Activated naive CD8-positive, alpha-beta T cell treated with anti-CD3 and anti-CD28 coated beads for 36 hours (primary cell): ENCODE measurements at regions not wholly inside any gene's neighbourhood (a gene's known extent, or its start where the extent isn't known, plus 50 kb on each side); places are given as distances from the start of the nearest gene placed in this dataset.
"Not testable (repeated sequence)": the region's sequence is repeated elsewhere in the genome, so short reads cannot be mapped to it uniquely, and the experiment has no call there.

ENCODE experiments used
- DNase-seq: peaks from one replicate; pipeline ENCODE4 v3.0.0; 2021
- H3K27ac Mint-ChIP-seq: one replicate; pipeline ENCODE4 v1.8.0; 2022; ENCODE audit warnings: mild to moderate bottlenecking, moderate library complexity, mixed read lengths
- H3K27me3 Mint-ChIP-seq: one replicate; pipeline ENCODE4 v1.8.0; 2022; ENCODE audit warnings: mild to moderate bottlenecking, mixed read lengths
- H3K36me3 Mint-ChIP-seq: one replicate; pipeline ENCODE4 v1.8.0; 2021; ENCODE audit warnings: mild to moderate bottlenecking, mixed read lengths
- H3K4me1 Mint-ChIP-seq: one replicate; pipeline ENCODE4 v1.8.0; 2021; ENCODE audit warnings: mixed read lengths
- H3K4me3 Mint-ChIP-seq: one replicate; pipeline ENCODE4 v1.8.0; 2022; ENCODE audit warnings: mild to moderate bottlenecking, moderate library complexity, mixed read lengths
- H3K9me3 Mint-ChIP-seq: one replicate; pipeline ENCODE4 v1.8.0; 2022; ENCODE audit warnings: mixed read lengths

DNA sequence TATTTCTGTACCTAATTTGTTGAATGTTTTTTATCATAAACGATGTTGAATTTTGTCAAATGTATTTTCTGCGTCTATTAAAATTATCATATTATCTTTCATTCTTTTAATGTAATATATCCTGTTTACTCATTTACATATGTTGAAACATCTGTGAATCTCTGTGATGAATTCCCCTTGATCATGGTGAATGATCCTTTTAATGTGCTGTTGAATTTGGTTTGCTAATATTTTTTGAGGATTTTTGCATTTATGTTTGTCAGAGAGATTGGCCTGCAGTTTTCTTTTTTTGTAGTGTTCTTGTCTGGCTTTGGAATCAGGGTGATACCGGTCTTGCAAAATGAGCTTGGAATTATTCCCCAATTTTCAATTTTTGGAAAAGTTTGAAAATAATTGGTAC is 569.3 kb upstream of the CCDC179 start:
- Mint-ChIP-seq H3K4me3 (no peak overlapping the region), H3K27me3 (no peaks in the 10 kb centered on the region), H3K36me3 (no peaks in the 10 kb centered on the region), H3K4me1 (no peaks in the 10 kb centered on the region), H3K27ac (no peak overlapping the region), H3K9me3 (peaks cover 3% of the 10 kb centered on the region)
- DNase-seq, result no peak

DNA sequence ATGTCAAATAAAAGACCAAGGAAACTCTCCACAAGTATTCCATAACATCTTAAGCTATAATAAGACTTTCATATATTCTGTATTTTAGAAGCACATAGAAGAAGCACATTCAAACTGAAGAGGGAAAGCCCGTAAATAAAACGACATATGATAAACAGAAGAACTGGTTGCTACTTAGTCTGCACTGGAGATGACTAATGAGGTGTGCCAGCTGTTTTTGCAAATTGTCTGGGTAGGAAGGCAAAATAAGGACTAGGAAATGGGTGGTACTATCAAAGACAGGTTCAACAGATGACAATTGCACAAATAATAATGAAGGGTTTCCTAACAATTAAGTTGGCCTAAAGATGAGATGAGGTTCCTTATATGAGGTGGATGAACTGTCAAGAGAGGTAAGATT is 593.2 kb upstream of the CCDC179 start:
- Mint-ChIP-seq H3K4me1 (no peaks in the 10 kb centered on the region), H3K36me3 (no peaks in the 10 kb centered on the region), H3K4me3 (no peak overlapping the region), H3K27me3 (no peaks in the 10 kb centered on the region), H3K27ac (no peak overlapping the region), H3K9me3 (peaks cover 4% of the 10 kb centered on the region)
- no peak for DNase-seq

DNA sequence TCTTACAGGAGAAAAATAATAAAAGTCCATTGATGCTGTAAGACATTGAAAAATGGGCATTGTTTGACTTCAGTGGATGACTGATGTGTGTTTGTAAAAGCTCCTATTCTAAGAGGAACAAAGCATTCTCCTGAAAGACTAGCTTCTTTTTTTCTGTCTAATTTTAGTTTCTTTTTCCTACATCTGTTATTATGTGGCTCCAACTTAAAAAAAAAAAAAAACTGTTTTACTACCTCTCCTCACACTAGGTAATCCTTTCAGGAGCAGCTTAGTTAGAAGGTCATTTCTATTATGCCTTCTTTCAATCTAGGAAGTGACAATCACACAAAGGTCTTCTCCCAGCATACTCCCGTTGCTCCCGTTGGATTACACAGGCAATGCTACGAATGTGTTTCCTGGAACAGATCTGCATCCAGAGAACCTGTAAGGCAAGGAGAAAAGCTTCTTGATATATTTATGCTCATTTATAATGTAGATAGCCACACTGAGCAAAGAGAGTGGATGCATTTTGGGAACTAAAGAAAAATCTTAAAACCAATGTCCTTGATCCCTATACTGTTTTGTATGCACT is 595.1 kb upstream of the CCDC179 start:
- Mint-ChIP-seq H3K27me3 (no peaks in the 10 kb centered on the region), H3K36me3 (no peaks in the 10 kb centered on the region)

DNA sequence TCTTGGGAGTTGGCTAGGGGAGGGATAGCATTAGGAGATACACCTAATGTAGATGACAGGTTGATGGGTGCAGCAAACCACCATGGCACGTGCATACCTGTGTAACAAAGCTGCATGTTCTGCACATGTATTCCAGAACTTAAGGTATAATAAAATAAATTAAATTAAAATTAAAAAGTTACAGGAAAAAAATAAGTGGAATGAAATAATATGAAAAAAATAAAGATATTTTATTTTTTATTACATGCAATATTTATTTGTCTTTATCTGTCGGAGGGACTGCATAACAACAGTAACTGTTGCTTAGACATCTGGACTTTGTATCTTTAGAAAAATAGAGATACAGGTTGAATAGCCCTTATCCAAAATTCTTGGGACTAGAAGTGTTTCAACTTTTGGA is 597.4 kb upstream of the CCDC179 start:
- Mint-ChIP-seq H3K4me1 (no peaks in the 10 kb centered on the region), H3K4me3 (no peak overlapping the region), H3K27ac (no peak overlapping the region), H3K36me3 (no peaks in the 10 kb centered on the region), H3K27me3 (no peaks in the 10 kb centered on the region), H3K9me3 (peaks cover 3% of the 10 kb centered on the region)
- DNase-seq, result no peak

More for the DNA sequence above, 595.1 kb upstream of the CCDC179 start:
- H3K4me3 Mint-ChIP-seq, result no peak overlapping the region
- H3K4me1 Mint-ChIP-seq, result no peaks in the 10 kb centered on the region
- peaks cover 3% of the 10 kb centered on the region for H3K9me3 Mint-ChIP-seq
- no peak for DNase-seq
- no peak overlapping the region for H3K27ac Mint-ChIP-seq

DNA sequence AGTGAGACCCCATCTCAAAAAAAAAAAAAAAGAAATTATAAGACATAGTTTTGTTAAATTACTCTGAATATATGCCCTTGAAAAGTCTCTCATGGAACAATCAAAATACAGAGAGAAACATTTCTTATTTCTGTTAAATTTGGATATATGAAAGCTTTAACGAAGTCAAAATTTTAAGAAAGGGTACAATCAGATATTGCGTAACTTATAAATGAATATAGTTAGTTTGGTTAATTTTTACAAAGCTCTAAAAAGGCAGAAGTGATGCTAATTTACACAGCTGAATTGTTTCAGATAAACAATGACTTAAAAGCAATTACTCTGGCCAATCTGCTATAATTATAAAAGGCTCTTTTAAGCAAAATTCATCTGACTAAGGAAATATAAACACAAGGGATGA is 611.6 kb upstream of the CCDC179 start:
- H3K9me3 Mint-ChIP-seq, result no peaks in the 10 kb centered on the region

DNA sequence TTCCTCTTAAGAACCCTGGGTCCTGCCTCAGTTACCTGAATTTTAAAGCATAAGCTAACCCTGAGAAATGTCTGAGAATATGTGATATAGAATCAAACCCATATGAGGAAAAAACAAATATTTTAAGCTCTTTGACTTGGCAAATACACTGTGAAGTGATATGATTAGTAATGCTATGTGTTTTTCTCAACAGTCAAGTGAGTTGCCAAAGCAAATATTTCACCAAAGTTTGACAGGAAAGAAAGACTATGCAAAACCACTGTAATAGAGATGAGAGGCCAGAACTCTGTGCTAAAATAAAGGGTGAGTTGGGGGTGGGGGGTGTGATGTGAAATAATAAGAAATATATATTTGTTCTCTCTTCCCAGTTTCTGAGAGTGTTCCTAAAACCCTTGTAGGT is 613.5 kb upstream of the CCDC179 start:
- no peaks in the 10 kb centered on the region for H3K36me3 Mint-ChIP-seq
- no peak for DNase-seq
- no peaks in the 10 kb centered on the region for H3K4me1 Mint-ChIP-seq
- no peak overlapping the region for H3K27ac Mint-ChIP-seq
- no peaks in the 10 kb centered on the region for H3K27me3 Mint-ChIP-seq
- no peak overlapping the region for H3K4me3 Mint-ChIP-seq
- H3K9me3 Mint-ChIP-seq, result no peaks in the 10 kb centered on the region

More for the DNA sequence above, 611.6 kb upstream of the CCDC179 start:
- no peak overlapping the region for H3K4me3 Mint-ChIP-seq
- no peaks in the 10 kb centered on the region for H3K36me3 Mint-ChIP-seq
- no peak for DNase-seq
- H3K4me1 Mint-ChIP-seq, result no peaks in the 10 kb centered on the region
- H3K27me3 Mint-ChIP-seq, result no peaks in the 10 kb centered on the region
- no peak overlapping the region for H3K27ac Mint-ChIP-seq

DNA sequence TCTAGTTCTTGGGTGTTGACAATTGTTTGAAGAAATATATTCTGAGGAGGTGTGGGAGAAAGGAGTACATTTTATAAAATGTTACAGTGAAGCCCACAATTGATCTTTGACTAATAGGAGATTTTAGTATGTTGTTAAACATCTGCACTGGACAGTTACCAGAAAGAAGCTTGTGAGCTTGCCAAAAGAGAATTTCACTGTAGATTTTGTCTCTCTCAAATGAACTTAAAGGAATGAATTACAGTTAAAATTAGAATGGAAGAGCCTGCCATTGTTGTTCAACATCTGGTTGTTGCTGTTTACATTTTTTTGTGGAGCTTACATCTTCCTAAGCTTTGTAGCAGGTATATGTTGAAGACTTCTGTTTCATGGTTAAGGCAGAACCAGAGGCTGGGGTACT is 620.5 kb upstream of the CCDC179 start:
- Mint-ChIP-seq H3K27ac (no peak overlapping the region), H3K4me3 (no peak overlapping the region), H3K27me3 (no peaks in the 10 kb centered on the region), H3K36me3 (no peaks in the 10 kb centered on the region), H3K9me3 (peaks cover 4% of the 10 kb centered on the region), H3K4me1 (no peaks in the 10 kb centered on the region)
- no peak for DNase-seq

DNA sequence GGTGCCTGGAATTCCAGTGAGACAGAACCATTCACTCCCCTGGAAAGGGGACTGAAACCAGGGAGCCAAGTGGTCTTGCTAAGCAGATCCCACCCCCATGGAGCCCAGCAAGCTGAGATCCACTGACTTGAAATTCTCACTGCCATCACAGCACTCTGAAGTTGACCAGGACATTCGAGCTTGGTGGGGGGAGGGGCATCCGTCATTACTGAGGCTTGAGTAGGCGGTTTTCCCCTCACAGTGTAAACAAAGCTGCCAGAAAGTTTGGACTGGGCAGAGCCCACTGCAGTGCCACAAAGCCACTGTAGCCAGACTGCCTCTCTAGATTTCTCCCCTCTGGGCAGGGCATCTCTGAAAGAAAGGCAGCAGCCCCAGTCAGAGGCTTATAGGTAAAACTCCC is 623.9 kb upstream of the CCDC179 start:
- H3K4me1 Mint-ChIP-seq, DNase-seq, H3K4me3 Mint-ChIP-seq, H3K27ac Mint-ChIP-seq, H3K27me3 Mint-ChIP-seq, H3K36me3 Mint-ChIP-seq: not testable (repeated sequence)
- H3K9me3 Mint-ChIP-seq, result peaks cover 10% of the 10 kb centered on the region

DNA sequence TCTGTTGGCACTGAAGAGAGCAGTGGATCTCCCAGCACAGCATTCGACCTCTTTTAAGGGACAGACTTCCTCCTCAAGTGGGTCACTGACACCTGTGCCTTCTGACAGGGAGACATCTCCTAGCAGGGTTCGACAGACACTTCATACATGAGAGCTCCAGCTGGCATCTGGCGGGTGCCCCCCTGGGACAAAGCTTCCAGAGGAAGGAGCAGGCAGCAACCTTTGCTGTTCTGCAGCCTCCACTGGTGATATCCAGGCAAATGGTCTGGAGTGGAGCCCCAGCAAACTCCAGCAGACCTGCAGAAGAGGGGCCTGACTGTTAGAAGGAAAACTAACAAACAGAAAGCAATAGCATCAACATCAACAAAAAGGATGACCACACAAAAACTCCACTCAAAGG is 624.3 kb upstream of the CCDC179 start:
- H3K9me3 Mint-ChIP-seq, result peaks cover 12% of the 10 kb centered on the region
- not testable (repeated sequence) for H3K4me1 Mint-ChIP-seq, DNase-seq, H3K27me3 Mint-ChIP-seq, H3K4me3 Mint-ChIP-seq, H3K27ac Mint-ChIP-seq, H3K36me3 Mint-ChIP-seq

DNA sequence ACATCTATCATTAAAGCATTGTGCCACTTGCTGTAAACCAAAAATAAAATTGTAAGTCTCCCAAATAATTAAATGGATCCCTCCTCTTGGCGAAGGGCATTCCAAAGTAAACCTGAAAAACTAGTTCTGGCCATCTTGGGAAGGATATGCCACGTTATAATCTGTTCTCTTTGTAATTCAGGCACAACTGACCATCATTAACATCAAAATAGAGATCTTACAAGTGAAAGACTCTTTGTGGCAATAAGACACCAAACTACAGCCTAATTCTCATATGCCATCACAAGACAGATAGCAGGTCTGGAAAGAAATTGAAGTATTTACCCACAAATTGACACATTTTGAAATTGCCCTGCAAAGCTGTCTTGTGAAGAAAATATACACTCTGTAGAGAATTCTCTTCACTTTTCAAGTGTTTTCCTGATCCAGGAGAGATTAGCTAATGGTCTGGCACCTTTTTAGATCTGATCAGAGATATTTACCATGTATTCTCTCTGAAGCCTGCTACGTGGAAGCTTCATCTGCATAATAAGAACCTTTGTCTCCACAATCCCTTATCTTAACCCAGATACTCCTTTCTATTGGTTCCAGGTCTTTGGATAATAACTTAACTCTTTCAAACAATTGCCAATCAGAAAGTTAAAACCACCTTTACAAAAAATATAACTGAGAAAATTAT is 630.4 kb upstream of the CCDC179 start:
- no peak overlapping the region for H3K27ac Mint-ChIP-seq
- H3K4me3 Mint-ChIP-seq, result no peak overlapping the region
- no peaks in the 10 kb centered on the region for H3K27me3 Mint-ChIP-seq
- DNase-seq, result no peak
- H3K4me1 Mint-ChIP-seq, result no peaks in the 10 kb centered on the region
- no peaks in the 10 kb centered on the region for H3K36me3 Mint-ChIP-seq
- H3K9me3 Mint-ChIP-seq, result peaks cover 11% of the 10 kb centered on the region

DNA sequence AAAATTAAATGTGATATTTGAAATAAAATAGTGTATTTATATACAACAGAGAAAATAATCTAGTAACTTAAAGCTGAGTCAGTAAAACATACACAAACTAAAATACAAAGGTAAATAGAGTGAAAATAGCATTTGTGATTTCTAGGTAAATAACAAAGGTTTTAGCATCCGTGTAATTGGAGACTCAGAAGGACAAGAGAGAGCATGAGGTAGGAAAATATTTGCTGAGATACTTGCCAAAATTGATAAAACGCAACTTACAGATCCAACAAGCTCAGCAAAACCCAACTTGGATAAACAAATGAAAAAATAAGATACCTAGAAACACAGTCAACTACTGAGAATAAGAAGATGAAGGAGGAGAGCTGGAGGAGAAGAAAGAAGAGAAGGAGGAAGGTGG is 634.7 kb upstream of the CCDC179 start:
- H3K9me3 Mint-ChIP-seq, result peaks cover 3% of the 10 kb centered on the region
- no peak overlapping the region for H3K4me3 Mint-ChIP-seq
- DNase-seq, result no peak
- H3K27me3 Mint-ChIP-seq, result no peaks in the 10 kb centered on the region
- no peaks in the 10 kb centered on the region for H3K36me3 Mint-ChIP-seq
- H3K27ac Mint-ChIP-seq, result no peak overlapping the region
- no peaks in the 10 kb centered on the region for H3K4me1 Mint-ChIP-seq

DNA sequence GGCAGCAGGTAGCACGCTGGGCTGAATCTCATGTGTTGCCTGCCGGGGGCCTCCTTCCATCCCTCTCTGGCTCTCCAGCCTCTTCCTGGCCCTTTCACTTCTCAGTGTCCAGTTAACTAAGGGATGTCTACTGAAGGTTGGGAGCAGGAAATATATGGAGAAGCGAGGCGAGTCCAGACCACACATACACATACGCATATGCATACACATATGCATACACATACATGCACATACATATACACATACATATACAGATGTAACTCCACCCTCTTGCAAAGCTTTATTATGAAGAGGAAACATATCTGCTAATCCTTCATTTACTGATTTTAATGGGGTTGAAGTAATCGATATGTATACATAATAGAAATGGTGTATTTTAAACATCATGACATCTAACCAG is 636.1 kb upstream of the CCDC179 start:
- Mint-ChIP-seq H3K9me3 (peaks cover 3% of the 10 kb centered on the region), H3K36me3 (no peaks in the 10 kb centered on the region), H3K27ac (no peak overlapping the region), H3K4me1 (no peaks in the 10 kb centered on the region), H3K27me3 (no peaks in the 10 kb centered on the region), H3K4me3 (no peak overlapping the region)
- no peak for DNase-seq

DNA sequence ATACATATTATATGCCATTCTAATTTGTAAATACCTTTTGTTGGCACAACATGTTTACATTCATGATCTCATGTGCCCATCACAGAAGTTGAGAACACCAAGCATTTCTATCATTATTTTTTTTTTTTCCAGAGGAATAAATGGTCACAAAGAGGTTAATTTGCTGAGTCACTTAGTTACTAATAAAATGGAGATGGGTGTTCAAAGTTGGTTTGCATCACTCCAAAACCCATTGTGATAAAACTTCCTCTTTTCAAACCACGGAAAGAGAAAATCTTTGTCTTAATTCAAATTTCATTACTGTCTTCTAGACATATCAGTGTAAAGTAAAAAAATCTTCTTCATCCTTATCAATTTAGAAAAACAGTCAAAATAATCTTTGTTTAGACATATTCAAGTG is 636.8 kb upstream of the CCDC179 start:
- Mint-ChIP-seq H3K27me3 (no peaks in the 10 kb centered on the region), H3K4me3 (no peak overlapping the region), H3K36me3 (no peaks in the 10 kb centered on the region), H3K4me1 (no peaks in the 10 kb centered on the region), H3K9me3 (peaks cover 1% of the 10 kb centered on the region), H3K27ac (no peak overlapping the region)
- no peak for DNase-seq

DNA sequence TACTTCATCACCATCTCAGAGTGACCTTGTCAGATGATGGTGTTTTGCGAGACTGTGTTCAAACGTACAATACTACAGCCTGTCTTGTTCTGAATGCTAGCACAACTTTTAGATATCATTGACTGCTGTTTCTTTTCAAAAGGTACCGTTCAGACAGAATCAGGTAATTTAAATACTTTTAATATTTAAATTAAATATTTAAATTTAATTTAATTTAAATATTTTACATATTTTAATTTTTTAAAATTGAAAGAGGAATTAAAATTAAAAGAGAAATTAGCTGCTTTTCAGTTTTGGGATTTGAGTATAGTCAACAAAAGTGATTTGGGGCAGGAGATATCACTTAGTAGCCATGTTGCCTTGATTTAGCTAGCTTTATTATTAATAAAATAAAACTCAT is 642.1 kb upstream of the CCDC179 start:
- no peak overlapping the region for H3K4me3 Mint-ChIP-seq
- H3K36me3 Mint-ChIP-seq, result no peaks in the 10 kb centered on the region
- no peaks in the 10 kb centered on the region for H3K9me3 Mint-ChIP-seq

DNA sequence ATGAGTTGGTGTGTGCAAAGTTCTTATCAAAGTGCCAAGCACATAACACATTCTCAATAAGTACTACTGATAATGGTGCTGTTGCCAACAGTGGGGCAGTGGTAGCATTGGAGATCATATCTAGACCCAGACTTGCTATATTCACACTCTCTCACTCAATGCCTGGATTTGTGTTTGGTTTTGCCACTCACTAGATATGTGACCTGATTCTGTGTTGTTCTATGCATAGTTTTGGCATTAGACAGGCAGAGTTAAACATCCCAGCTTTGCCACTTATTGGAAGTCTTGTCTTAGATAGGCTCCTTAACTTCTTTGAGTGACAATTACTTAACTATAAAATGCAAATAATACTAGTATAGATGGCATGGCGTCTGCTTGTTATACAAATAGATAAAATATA is 642.6 kb upstream of the CCDC179 start:
- H3K27me3 Mint-ChIP-seq, result no peaks in the 10 kb centered on the region
- H3K27ac Mint-ChIP-seq, result no peak overlapping the region
- DNase-seq, result no peak
- no peaks in the 10 kb centered on the region for H3K36me3 Mint-ChIP-seq
- no peak overlapping the region for H3K4me3 Mint-ChIP-seq
- no peaks in the 10 kb centered on the region for H3K9me3 Mint-ChIP-seq
- no peaks in the 10 kb centered on the region for H3K4me1 Mint-ChIP-seq

More for the DNA sequence above, 642.1 kb upstream of the CCDC179 start:
- Mint-ChIP-seq H3K4me1 (no peaks in the 10 kb centered on the region), H3K27me3 (no peaks in the 10 kb centered on the region), H3K27ac (no peak overlapping the region)
- no peak for DNase-seq

DNA sequence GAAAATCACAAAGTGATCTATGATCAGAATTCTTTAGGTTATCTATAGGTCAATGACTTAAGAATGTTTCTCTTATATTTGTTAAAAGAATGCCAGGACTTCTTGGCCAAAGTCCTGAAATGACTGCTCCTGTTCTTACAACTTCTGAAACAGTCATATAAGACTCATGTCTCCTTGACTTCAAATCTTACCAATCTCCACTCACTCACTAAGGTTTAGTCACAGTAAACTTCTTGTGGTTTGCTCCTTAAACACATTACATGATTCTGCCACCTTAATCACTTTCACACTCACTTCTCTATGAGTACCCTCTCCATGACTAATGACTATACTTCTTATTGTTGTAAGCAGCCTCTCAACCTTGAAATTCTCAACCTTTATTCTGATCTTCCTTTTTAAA is 648.7 kb upstream of the CCDC179 start:
- Mint-ChIP-seq H3K36me3 (no peaks in the 10 kb centered on the region), H3K4me1 (no peaks in the 10 kb centered on the region), H3K4me3 (no peak overlapping the region), H3K27ac (no peak overlapping the region), H3K9me3 (no peaks in the 10 kb centered on the region), H3K27me3 (no peaks in the 10 kb centered on the region)
- DNase-seq, result no peak
